PFSK-1 (cell line): ENCODE measurements at regions not wholly inside any gene's neighbourhood (a gene's known extent, or its start where the extent isn't known, plus 50 kb on each side); places are given as distances from the start of the nearest gene placed in this dataset.

ENCODE experiments used
- FOXP2 ChIP-seq: optimal IDR thresholded peaks from 2 replicates; pipeline ENCODE3; 2011; ENCODE audit warnings: borderline replicate concordance, control low read depth, inconsistent platforms; ENCODE audit not compliant: insufficient read depth; ENCODE audit errors: extremely low read length, extremely low read depth
- POLR2AphosphoS5 ChIP-seq: IDR thresholded peaks from 2 replicates; pipeline ENCODE4 v1.6.1; 2012; ENCODE audit warnings: low read depth, mild to moderate bottlenecking, control low read depth, low read length, moderate library complexity
- REST ChIP-seq, 2 experiments: IDR thresholded peaks; 2 replicates each; pipeline versions ENCODE4 v1.6.1 to v1.8.0; 2011 to 2012; ENCODE audit warnings: low read depth in 2 of 2, low read length in 2 of 2, control low read depth in 1 of 2, inconsistent platforms in 1 of 2, mild to moderate bottlenecking in 1 of 2, moderate library complexity in 1 of 2; ENCODE audit not compliant: insufficient read depth in 1 of 2
- SIN3A ChIP-seq: IDR thresholded peaks from 2 replicates; pipeline ENCODE4 v1.6.1; 2012; ENCODE audit warnings: mild to moderate bottlenecking, low read length, moderate library complexity, borderline replicate concordance; ENCODE audit not compliant: insufficient read depth
- TAF1 ChIP-seq: IDR thresholded peaks from 2 replicates; pipeline ENCODE4 v1.6.1; 2012; ENCODE audit warnings: low read length, control low read depth, borderline replicate concordance; ENCODE audit not compliant: insufficient read depth

DNA sequence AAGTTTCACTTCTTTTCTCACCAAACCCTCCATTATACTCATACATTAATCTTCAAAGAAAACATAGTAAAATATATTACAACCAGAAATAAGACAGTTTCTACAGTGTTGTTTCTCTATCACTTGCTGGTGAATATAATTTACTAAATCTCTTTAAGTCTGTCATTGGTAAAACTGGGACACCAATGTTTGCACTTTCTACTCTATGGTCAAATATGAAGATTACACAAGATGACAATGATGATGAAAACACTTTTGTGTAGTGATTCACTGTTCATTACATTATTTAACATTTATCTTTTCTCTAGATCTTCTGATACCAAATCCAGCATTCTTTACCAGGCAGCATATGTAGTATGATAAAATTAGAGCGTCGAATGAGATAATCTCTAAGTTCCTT lies 459.1 kb downstream of the DMAC1 start:
- no peak for TF ChIP-seq TAF1
- no peak for TF ChIP-seq POLR2AphosphoS5
- TF ChIP-seq SIN3A = no peak
- TF ChIP-seq REST (IDR thresholded peaks at IDR 0.05; ENCODE audit: insufficient read depth in 1 of 2, low read depth in 2 of 2, low read length in 2 of 2) = no peak
- TF ChIP-seq FOXP2 = no peak

GRCh38 chr9:7338586-7339281 lies 460.8 kb downstream of the DMAC1 start:
- TF ChIP-seq SIN3A (no peak), TAF1 (no peak), FOXP2 (no peak), POLR2AphosphoS5 (no peak), REST (IDR thresholded peaks at IDR 0.05; ENCODE audit: insufficient read depth in 1 of 2, low read depth in 2 of 2, low read length in 2 of 2) (no peak)

DNA sequence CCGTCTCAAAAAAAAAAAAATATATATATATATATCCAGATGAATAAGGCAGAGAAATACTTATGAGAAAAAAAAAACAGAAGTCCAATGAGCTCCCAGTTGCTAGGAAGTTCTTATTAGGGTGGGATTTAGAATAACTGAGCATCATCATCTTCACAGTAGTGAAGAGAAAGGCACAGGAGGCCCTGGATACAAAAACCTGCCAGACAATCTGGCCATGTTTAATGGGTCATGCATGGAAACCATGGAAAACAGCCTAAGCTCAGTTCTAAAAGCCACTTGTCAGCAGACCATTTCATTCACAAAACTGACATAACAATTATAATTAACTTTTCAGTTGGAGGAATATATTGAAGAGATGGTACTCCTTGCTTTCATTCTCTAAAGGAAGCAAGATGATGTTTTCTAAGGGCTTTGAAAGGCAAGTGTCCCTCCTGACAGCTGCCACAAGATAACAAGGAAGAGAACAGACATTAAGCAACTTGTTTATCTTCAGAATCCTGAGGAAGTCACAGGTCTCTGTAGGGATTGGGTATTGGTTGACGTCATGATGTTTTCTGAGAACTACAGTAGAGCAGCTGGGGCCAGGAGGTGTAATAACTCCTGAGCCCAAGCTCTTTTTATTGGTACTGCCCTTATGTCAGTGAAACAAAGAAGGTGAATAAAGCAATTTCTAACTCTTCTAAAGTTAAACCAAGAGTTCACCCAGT lies 463.1 kb downstream of the DMAC1 start:
- TF ChIP-seq FOXP2 (no peak), SIN3A (no peak)

- TF ChIP-seq POLR2AphosphoS5 (no peak), FOXP2 (no peak), REST (IDR thresholded peaks at IDR 0.05; ENCODE audit: insufficient read depth in 1 of 2, low read depth in 2 of 2, low read length in 2 of 2) (no peak), SIN3A (no peak), TAF1 (no peak)
These were observed 465.9 kb downstream of the DMAC1 start for GRCh38 chr9:7333719-7334118.

DNA sequence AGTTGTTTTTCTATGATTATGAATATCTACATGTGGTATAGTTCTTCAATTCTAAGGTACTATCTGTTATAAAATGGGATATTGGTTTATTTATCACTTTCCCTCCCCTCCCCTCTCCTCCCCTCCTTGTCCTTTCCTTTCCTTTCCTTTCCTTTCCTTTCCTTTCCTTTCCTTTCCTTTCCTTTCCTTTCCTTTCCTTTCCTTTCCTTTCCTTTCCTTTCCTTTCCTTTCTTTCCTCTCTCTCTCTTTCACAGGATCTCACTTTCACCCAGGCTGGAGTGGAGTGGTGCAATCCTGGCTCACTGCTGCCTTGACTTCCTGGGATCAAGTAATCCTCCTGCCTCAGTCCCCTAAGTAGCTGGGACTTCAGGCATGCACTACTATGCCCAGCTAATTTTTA lies 466.8 kb downstream of the DMAC1 start:
- TF ChIP-seq FOXP2 = no peak
- no peak for TF ChIP-seq TAF1
- TF ChIP-seq REST (IDR thresholded peaks at IDR 0.05; ENCODE audit: insufficient read depth in 1 of 2, low read depth in 2 of 2, low read length in 2 of 2) = no peak
- TF ChIP-seq SIN3A = no peak
- no peak for TF ChIP-seq POLR2AphosphoS5
